EH (cell line): ENCODE measurements at regions not wholly inside any gene's neighbourhood (a gene's known extent, or its start where the extent isn't known, plus 50 kb on each side); places are given as distances from the start of the nearest gene placed in this dataset.

Source experiments
- DNase-seq: peaks from one replicate; pipeline ENCODE4 v3.0.0-alpha.2; 2015; ENCODE audit warnings: low read depth

GRCh38 chr1:199700551-199700950, 327.0 kb upstream of the NR5A2 start:
- no peak for DNase-seq

GRCh38 chr1:199701726-199702125, 325.8 kb upstream of the NR5A2 start:
- peak; percentile 9 for DNase-seq

- DNase-seq = no peak
These were observed 323.3 kb upstream of the NR5A2 start for GRCh38 chr1:199704231-199704630.

GRCh38 chr1:199705825-199706224, 321.7 kb upstream of the NR5A2 start:
- DNase-seq = no peak

GRCh38 chr1:199706826-199707606, 320.5 kb upstream of the NR5A2 start:
- no peak for DNase-seq

- DNase-seq = no peak
These were observed 316.5 kb upstream of the NR5A2 start for GRCh38 chr1:199710974-199711373.

- DNase-seq = no peak
These were observed 310.8 kb upstream of the NR5A2 start for GRCh38 chr1:199716729-199717128.

- DNase-seq = no peak
These were observed 308.2 kb upstream of the NR5A2 start for GRCh38 chr1:199719156-199719842.

- DNase-seq = no peak
These were observed 307.0 kb upstream of the NR5A2 start for GRCh38 chr1:199720496-199720895.

GRCh38 chr1:199721001-199721400, 306.5 kb upstream of the NR5A2 start:
- no peak for DNase-seq

GRCh38 chr1:199723250-199723956, 304.1 kb upstream of the NR5A2 start:
- DNase-seq = peak; percentile 3

GRCh38 chr1:199724049-199724448, 303.5 kb upstream of the NR5A2 start:
- DNase-seq = no peak

GRCh38 chr1:199725002-199725565, 302.4 kb upstream of the NR5A2 start:
- DNase-seq = no peak

- no peak for DNase-seq
These were observed 299.8 kb upstream of the NR5A2 start for GRCh38 chr1:199727682-199728081.

- no peak for DNase-seq
These were observed 299.2 kb upstream of the NR5A2 start for GRCh38 chr1:199728345-199728744.

GRCh38 chr1:199733125-199733524, 294.4 kb upstream of the NR5A2 start:
- no peak for DNase-seq

- DNase-seq = no peak
These were observed 293.3 kb upstream of the NR5A2 start for GRCh38 chr1:199734186-199734585.

GRCh38 chr1:199735660-199736059, 291.9 kb upstream of the NR5A2 start:
- no peak for DNase-seq

- DNase-seq = no peak
These were observed 290.9 kb upstream of the NR5A2 start for GRCh38 chr1:199736646-199737045.

GRCh38 chr1:199741586-199741985, 285.9 kb upstream of the NR5A2 start:
- no peak for DNase-seq

GRCh38 chr1:199742547-199742946, 285.0 kb upstream of the NR5A2 start:
- DNase-seq = peak; percentile 67

- DNase-seq = no peak
These were observed 284.3 kb upstream of the NR5A2 start for GRCh38 chr1:199743227-199743626.
